Activated CD4-positive, alpha-beta memory T cell treated with anti-CD3 and anti-CD28 coated beads, Interleukin-2, amount 10 ng/mL, durations not matched to agents 7 days and 5 days (primary cell): ENCODE measurements at regions not wholly inside any gene's neighbourhood (a gene's known extent, or its start where the extent isn't known, plus 50 kb on each side); places are given as distances from the start of the nearest gene placed in this dataset.

Experiments used
- CTCF ChIA-PET: fragments of 350-600 bp; sonication (Branson Sonifier 250); formaldehyde crosslinking; loops from one replicate; lab custom pipeline; 2021; ENCODE audit warnings: antibody characterized with exemption, inconsistent platforms; lab: Charles Lee
- POLR2A ChIA-PET: fragments of 350-600 bp; sonication (Branson Sonifier 250); formaldehyde crosslinking; loops from one replicate; lab custom pipeline; 2021; ENCODE audit warnings: antibody characterized with exemption; lab: Charles Lee
- DNase-seq: peaks from one replicate; pipeline ENCODE4 v3.0.0-alpha.2; 2020
- H3K27ac Mint-ChIP-seq: one replicate; pipeline ENCODE4 v1.8.0; 2021; ENCODE audit warnings: mild to moderate bottlenecking, mixed read lengths
- H3K27me3 Mint-ChIP-seq: one replicate; pipeline ENCODE4 v1.8.0; 2021; ENCODE audit warnings: mixed read lengths
- H3K36me3 Mint-ChIP-seq: one replicate; pipeline ENCODE4 v1.8.0; 2021; ENCODE audit warnings: low read depth, mixed read lengths
- H3K4me1 Mint-ChIP-seq: one replicate; pipeline ENCODE4 v1.8.0; 2021; ENCODE audit warnings: mixed read lengths
- H3K4me3 Mint-ChIP-seq: one replicate; pipeline ENCODE4 v1.8.0; 2021; ENCODE audit warnings: mild to moderate bottlenecking, mixed read lengths
- H3K9me3 Mint-ChIP-seq: one replicate; pipeline ENCODE4 v1.8.0; 2021; ENCODE audit warnings: mixed read lengths

DNA sequence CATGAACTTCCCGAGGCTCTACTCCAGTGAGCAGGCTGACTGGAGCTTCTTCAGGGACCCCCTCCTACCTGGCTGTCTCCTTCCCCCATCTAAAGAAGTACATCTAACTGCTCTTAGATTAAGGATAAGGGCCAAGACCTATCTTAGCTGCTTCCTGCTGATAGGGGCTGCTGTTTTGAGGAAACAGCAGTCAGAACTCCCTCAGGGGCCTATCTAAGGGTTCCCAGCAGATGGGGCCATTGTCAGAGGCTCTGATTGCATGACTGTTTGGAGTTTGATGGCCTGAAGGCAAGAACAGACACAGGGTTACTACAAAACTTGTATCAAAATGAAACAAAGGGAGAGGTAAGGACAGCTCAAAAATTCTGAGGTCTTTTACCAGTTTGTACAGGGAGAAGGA lies 2636.9 kb upstream of the PCDH20 start:
- Mint-ChIP-seq H3K36me3 (no peaks in the 10 kb centered on the region), H3K4me1 (no peaks in the 10 kb centered on the region), H3K27ac (no peak overlapping the region), H3K9me3 (peaks cover 4% of the 10 kb centered on the region), H3K4me3 (no peak overlapping the region), H3K27me3 (no peaks in the 10 kb centered on the region)
- ChIA-PET POLR2A (no interaction called here), CTCF (no interaction called here)
- DNase-seq, result no peak

GRCh38 chr13:64051278-64051677 lies 2635.6 kb upstream of the PCDH20 start:
- POLR2A ChIA-PET, result no interaction called here

DNA sequence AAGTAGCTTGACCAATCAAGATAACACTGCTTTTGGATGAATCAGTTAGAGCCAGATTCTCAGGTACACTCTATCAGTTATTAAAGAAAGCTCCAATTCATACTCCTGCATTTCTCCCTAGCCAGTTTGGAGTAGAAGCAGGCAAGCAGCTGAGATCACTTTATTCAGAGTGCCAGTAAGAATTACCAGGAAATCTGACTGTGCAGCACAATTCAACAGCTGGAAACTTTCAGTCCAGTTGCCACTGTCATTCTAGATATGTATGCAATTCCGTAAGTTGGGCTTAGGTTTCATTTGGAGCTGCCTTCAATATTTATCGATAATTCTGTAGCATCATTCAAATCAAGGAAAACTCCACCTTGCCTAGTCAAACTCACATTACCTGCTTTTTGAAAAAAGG lies 2625.6 kb upstream of the PCDH20 start:
- ChIA-PET POLR2A (no interaction called here), CTCF (no interaction called here)
- no peak overlapping the region for H3K4me3 Mint-ChIP-seq
- DNase-seq, result no peak
- H3K4me1 Mint-ChIP-seq, result no peaks in the 10 kb centered on the region
- no peak overlapping the region for H3K27ac Mint-ChIP-seq
- H3K27me3 Mint-ChIP-seq, result no peaks in the 10 kb centered on the region
- H3K36me3 Mint-ChIP-seq, result no peaks in the 10 kb centered on the region
- no peaks in the 10 kb centered on the region for H3K9me3 Mint-ChIP-seq

More at GRCh38 chr13:64051278-64051677, 2635.6 kb upstream of the PCDH20 start:
- H3K4me3 Mint-ChIP-seq, result no peak overlapping the region
- no peaks in the 10 kb centered on the region for H3K4me1 Mint-ChIP-seq
- DNase-seq, result no peak
- no peak overlapping the region for H3K27ac Mint-ChIP-seq
- H3K27me3 Mint-ChIP-seq, result no peaks in the 10 kb centered on the region
- H3K36me3 Mint-ChIP-seq, result no peaks in the 10 kb centered on the region
- CTCF ChIA-PET, result no interaction called here
- H3K9me3 Mint-ChIP-seq, result peaks cover 4% of the 10 kb centered on the region

GRCh38 chr13:64033921-64034320 lies 2618.3 kb upstream of the PCDH20 start:
- ChIA-PET POLR2A (no interaction called here), CTCF (no interaction called here)
- H3K4me1 Mint-ChIP-seq, result no peaks in the 10 kb centered on the region
- H3K27ac Mint-ChIP-seq, result no peak overlapping the region
- no peak overlapping the region for H3K4me3 Mint-ChIP-seq
- DNase-seq, result no peak
- H3K27me3 Mint-ChIP-seq, result no peaks in the 10 kb centered on the region
- no peaks in the 10 kb centered on the region for H3K9me3 Mint-ChIP-seq
- no peaks in the 10 kb centered on the region for H3K36me3 Mint-ChIP-seq

DNA sequence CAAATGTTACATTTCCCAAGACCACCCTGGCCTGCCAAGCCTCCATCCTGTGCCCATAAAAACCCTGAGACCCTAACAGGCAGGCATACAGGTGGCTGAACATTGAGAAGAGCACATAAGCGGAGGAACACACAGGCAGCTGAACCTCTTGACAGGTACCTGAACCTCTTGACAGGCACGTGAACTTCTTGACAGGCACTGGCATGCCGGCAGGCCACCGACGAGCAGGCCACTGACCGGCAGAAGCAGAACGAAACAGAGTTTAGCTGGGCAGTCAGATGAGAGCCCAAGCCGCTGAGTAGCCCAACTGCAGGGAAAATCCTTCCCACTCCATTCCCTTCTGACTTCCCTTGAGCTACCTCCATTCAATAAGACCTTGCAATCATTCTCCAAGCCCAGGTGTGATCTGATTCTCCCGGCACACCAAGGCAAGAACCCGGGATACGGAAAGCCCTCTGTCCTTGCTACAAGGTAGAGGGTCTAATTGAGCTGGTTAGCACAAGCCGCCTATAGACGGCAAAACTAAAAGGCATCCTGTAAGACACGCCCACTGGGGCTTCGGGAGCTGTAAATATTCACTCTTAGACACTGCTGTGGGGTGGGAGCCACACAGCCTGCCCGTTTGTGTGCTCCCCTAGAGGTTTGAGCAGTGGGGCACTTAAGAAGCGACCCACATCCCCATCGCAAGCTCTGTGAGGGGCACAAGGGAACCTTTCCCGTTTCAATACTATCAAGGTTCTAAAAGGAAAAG lies 2613.9 kb upstream of the PCDH20 start:
- Mint-ChIP-seq H3K27me3 (no peaks in the 10 kb centered on the region), H3K4me1 (no peaks in the 10 kb centered on the region), H3K9me3 (peaks cover 3% of the 10 kb centered on the region), H3K4me3 (no peak overlapping the region), H3K36me3 (no peaks in the 10 kb centered on the region), H3K27ac (no peak overlapping the region)
- DNase-seq, result no peak
- CTCF ChIA-PET, result no interaction called here
- POLR2A ChIA-PET, result no interaction called here

DNA sequence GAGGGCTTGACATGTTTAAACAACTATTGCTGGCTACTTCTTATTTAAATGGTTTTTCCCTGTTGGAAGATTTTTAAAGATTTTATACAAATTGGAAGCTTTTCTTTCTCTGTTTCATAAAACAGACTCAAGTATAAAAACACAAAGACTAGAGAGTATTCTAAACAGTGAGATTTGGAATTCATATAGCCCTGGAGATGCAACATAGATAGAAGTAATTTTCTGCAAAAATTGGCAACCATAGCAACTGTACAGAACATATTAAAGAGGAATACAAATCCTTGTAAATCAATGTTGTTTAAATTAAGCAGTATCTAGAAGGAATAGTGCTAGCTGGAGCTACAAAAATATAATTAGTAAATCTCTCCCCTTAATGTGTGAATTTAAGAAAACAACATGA lies 2612.9 kb upstream of the PCDH20 start:
- Mint-ChIP-seq H3K36me3 (no peaks in the 10 kb centered on the region), H3K4me3 (no peak overlapping the region), H3K4me1 (no peaks in the 10 kb centered on the region), H3K27me3 (no peaks in the 10 kb centered on the region), H3K9me3 (peaks cover 3% of the 10 kb centered on the region), H3K27ac (no peak overlapping the region)
- no peak for DNase-seq
- ChIA-PET CTCF (no interaction called here), POLR2A (no interaction called here)

GRCh38 chr13:64020126-64020525 lies 2604.5 kb upstream of the PCDH20 start:
- Mint-ChIP-seq H3K27me3 (no peaks in the 10 kb centered on the region), H3K4me1 (no peaks in the 10 kb centered on the region), H3K4me3 (no peak overlapping the region), H3K36me3 (no peaks in the 10 kb centered on the region), H3K9me3 (no peaks in the 10 kb centered on the region), H3K27ac (no peak overlapping the region)
- CTCF ChIA-PET, result no interaction called here
- no peak for DNase-seq
- POLR2A ChIA-PET, result no interaction called here

DNA sequence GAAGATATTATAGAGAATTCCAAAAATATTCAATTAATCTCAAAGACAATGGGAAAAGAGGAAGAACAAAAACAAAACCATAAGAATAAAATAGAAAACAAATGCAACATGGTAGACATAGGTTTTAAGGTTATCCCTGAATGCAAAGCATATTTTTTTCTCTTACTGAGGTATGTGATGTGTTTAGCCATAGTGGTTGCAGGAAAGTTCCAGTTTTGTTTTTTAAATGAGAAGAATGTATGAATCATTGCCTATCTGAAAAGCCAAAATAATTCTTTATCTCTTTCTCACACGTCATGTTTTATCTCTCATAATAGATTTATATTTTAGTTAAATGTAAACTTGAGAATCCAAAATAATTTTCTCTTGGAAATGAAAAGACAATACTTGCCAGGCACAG lies 2591.7 kb upstream of the PCDH20 start:
- no peaks in the 10 kb centered on the region for H3K27me3 Mint-ChIP-seq
- DNase-seq, result no peak
- no peaks in the 10 kb centered on the region for H3K36me3 Mint-ChIP-seq
- H3K27ac Mint-ChIP-seq, result no peak overlapping the region
- ChIA-PET CTCF (no interaction called here), POLR2A (no interaction called here)
- no peak overlapping the region for H3K4me3 Mint-ChIP-seq
- peaks cover 4% of the 10 kb centered on the region for H3K9me3 Mint-ChIP-seq
- no peaks in the 10 kb centered on the region for H3K4me1 Mint-ChIP-seq

- DNase-seq, result no peak
- POLR2A ChIA-PET, result no interaction called here
- Mint-ChIP-seq H3K4me1 (no peaks in the 10 kb centered on the region), H3K27me3 (no peaks in the 10 kb centered on the region), H3K9me3 (peaks cover 5% of the 10 kb centered on the region), H3K36me3 (no peaks in the 10 kb centered on the region), H3K27ac (no peak overlapping the region), H3K4me3 (no peak overlapping the region)
- CTCF ChIA-PET, result no interaction called here
These were observed 2584.7 kb upstream of the PCDH20 start for GRCh38 chr13:64000321-64000720.

- Mint-ChIP-seq H3K27ac (no peak overlapping the region), H3K4me1 (no peaks in the 10 kb centered on the region), H3K27me3 (no peaks in the 10 kb centered on the region), H3K4me3 (no peak overlapping the region), H3K36me3 (no peaks in the 10 kb centered on the region), H3K9me3 (peaks cover 5% of the 10 kb centered on the region)
- CTCF ChIA-PET, result no interaction called here
- DNase-seq, result no peak
- POLR2A ChIA-PET, result no interaction called here
These were observed 2584.1 kb upstream of the PCDH20 start for GRCh38 chr13:63999614-64000305.

DNA sequence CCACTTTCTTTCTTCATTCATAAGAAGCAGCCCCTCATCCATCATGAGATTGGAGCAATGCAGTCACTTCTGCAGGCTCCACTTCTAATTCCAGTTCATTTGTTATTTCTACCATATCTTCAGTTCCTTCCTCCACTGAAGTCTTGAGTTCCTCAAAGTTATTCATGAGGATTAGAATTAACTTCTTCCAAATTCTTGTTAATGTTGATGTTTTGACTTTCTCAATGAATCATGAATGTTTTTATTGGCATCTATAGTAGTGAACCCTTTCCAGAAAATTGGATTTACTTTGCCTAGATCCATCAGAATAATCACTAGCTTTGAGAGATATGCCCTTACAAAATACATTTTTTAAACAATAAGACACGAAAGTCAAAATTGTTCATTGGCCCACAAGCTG lies 2567.7 kb upstream of the PCDH20 start:
- CTCF ChIA-PET, result no interaction called here
- POLR2A ChIA-PET, result no interaction called here
- Mint-ChIP-seq H3K4me1 (no peaks in the 10 kb centered on the region), H3K36me3 (no peaks in the 10 kb centered on the region), H3K9me3 (peaks cover 5% of the 10 kb centered on the region), H3K27ac (no peak overlapping the region), H3K27me3 (no peaks in the 10 kb centered on the region), H3K4me3 (no peak overlapping the region)
- no peak for DNase-seq

GRCh38 chr13:63979951-63980350 lies 2564.3 kb upstream of the PCDH20 start:
- Mint-ChIP-seq H3K9me3 (peaks cover 5% of the 10 kb centered on the region), H3K27ac (no peak overlapping the region), H3K36me3 (no peaks in the 10 kb centered on the region), H3K4me1 (no peaks in the 10 kb centered on the region), H3K27me3 (no peaks in the 10 kb centered on the region), H3K4me3 (no peak overlapping the region)
- DNase-seq, result no peak
- ChIA-PET CTCF (no interaction called here), POLR2A (no interaction called here)

GRCh38 chr13:63972328-63972727 lies 2556.7 kb upstream of the PCDH20 start:
- CTCF ChIA-PET, result no interaction called here
- no peak overlapping the region for H3K27ac Mint-ChIP-seq
- H3K36me3 Mint-ChIP-seq, result no peaks in the 10 kb centered on the region
- H3K9me3 Mint-ChIP-seq, result peaks cover 6% of the 10 kb centered on the region
- H3K4me3 Mint-ChIP-seq, result no peak overlapping the region
- H3K4me1 Mint-ChIP-seq, result no peaks in the 10 kb centered on the region
- no peak for DNase-seq
- H3K27me3 Mint-ChIP-seq, result no peaks in the 10 kb centered on the region
- POLR2A ChIA-PET, result no interaction called here

GRCh38 chr13:63954683-63955082 lies 2539.0 kb upstream of the PCDH20 start:
- H3K36me3 Mint-ChIP-seq, result no peaks in the 10 kb centered on the region
- no peak for DNase-seq
- CTCF ChIA-PET, result no interaction called here
- H3K4me3 Mint-ChIP-seq, result no peak overlapping the region
- POLR2A ChIA-PET, result no interaction called here
- H3K27ac Mint-ChIP-seq, result no peak overlapping the region
- peaks cover 7% of the 10 kb centered on the region for H3K9me3 Mint-ChIP-seq
- no peaks in the 10 kb centered on the region for H3K4me1 Mint-ChIP-seq
- H3K27me3 Mint-ChIP-seq, result no peaks in the 10 kb centered on the region
